LHCN-M2 (cell line): ENCODE measurements at regions not wholly inside any gene's neighbourhood (a gene's known extent, or its start where the extent isn't known, plus 50 kb on each side); places are given as distances from the start of the nearest gene placed in this dataset.
"Not testable (repeated sequence)": the region's sequence is repeated elsewhere in the genome, so short reads cannot be mapped to it uniquely, and the experiment has no call there.

Experiments used
- DNase-seq: peaks from one replicate; pipeline ENCODE4 v3.0.0-alpha.2; 2012; ENCODE audit warnings: low read depth

GRCh38 chr14:43087666-43088065 is 1419.4 kb downstream of the FSCB start:
- DNase-seq, result no peak

- no peak for DNase-seq
Observed at GRCh38 chr14:43085819-43086218, 1421.3 kb downstream of the FSCB start.

- not testable (repeated sequence) for DNase-seq
Observed at GRCh38 chr14:43067372-43067771, 1439.7 kb downstream of the FSCB start.

- no peak for DNase-seq
Observed at GRCh38 chr14:43056106-43056505, 1449.4 kb downstream of the LRFN5 start.

- no peak for DNase-seq
Observed at GRCh38 chr14:43052897-43053296, 1446.2 kb downstream of the LRFN5 start.

GRCh38 chr14:43043850-43044249 is 1437.2 kb downstream of the LRFN5 start:
- no peak for DNase-seq

- DNase-seq, result no peak
Observed at GRCh38 chr14:43042408-43042807, 1435.7 kb downstream of the LRFN5 start.

DNA sequence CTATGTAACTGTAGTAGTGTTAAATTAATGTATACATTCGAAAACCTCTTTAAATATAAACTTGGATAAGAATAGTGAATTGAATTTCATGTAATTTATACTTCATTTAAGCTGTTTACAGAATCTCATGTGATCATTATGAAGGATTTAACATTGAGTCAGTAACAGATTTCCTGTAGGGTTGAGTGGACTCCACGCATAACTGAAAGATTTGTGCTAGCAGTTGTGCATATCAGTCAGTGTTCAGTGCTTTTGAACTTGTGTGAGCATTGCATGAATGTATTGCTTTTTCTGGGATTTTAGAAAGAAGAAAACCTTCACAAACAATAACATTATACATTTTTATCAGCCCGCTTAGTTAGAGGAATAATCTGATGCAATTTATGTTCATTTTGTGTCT is 1435.3 kb downstream of the LRFN5 start:
- no peak for DNase-seq

GRCh38 chr14:43041207-43041606 is 1434.5 kb downstream of the LRFN5 start:
- no peak for DNase-seq

DNA sequence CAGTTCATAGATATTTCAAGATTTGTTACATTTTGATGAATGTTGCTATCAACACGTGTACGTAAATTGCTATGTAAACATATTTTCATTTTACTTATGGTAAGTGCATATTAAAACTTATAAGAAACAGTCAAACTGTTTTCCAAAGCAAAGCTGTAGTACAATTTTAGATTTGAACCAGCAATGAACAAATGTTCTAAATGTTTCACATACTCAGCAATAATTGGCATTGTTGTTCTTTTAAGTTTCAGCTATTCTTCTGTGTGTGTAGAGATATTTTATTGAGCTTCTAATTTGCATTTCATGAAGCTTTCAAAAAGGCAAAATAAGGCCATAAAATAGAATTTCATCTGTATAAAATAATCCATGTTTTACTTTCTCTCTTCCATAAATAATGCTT is 1433.2 kb downstream of the LRFN5 start:
- no peak for DNase-seq

GRCh38 chr14:43031598-43031997 is 1424.9 kb downstream of the LRFN5 start:
- DNase-seq, result no peak

DNA sequence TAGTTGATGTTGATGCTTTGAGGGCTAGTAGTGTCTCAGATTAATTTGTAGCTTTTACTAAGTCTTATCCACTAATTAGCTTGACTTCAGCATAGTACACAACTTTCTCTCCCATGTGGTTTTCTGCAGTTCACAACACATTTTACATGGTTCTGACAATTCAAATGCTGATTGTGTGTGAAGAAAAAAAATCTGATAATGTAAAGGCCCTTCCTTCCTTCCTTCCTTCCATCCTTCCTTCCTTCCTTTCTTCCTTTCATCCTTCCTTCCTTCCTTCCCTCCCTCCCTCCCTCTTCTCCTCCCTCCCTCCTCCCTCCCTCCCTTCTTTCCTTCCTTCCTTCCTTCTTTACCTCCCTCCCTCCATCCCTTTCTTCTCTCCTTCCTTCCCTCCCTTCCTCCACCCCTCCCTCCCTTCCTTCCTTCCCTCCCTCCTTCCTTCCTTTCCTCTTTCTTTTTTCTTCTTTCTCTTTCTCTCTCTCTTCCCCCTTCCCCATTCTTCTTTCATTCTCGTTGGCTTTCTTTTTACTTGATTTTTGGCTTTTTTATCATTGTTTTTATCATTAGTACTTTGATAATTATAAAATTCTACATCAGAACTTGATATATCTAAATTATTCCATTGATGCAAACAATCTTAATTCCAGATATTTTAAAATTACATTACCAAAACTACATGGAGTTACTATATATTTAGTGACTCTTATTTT is 1415.6 kb downstream of the LRFN5 start:
- DNase-seq, result no peak

DNA sequence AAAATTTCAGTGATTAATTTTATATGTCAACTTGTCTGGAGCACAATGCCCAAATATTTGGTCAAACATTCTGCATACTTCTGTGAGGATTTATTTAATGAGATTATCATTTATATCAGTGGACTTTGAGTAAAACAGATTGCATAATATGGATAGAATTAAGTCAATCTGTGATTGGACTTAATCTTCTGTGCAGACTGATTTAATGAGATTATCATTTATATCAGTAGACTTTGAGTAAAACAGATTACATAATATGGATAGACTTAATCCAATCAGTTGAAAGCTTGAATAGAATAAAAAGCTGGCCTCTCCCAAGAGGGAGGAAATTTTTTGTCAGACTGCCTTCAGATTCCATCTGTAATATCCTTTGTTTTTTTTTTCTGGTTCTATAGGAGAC is 1413.2 kb downstream of the LRFN5 start:
- no peak for DNase-seq

- DNase-seq, result no peak
Observed at GRCh38 chr14:43014338-43014737, 1407.7 kb downstream of the LRFN5 start.

DNA sequence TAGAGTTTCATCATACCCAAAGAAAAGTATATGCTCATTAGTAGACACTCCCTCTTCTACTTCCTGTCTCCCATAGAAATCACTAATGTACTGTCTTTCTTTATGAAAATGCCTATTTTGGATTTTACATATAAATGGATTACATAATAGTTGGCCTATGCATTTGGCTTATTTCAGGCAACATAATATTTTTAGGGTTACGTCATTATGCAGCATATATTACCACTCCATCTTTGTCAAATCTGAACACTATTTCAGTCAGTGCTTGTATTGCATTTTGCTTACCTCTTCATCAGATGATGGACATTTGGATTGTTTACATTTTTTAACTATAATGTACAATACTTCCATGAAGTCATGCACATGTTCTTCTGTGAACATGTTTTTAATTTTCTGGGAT is 1406.1 kb downstream of the LRFN5 start:
- no peak for DNase-seq

DNA sequence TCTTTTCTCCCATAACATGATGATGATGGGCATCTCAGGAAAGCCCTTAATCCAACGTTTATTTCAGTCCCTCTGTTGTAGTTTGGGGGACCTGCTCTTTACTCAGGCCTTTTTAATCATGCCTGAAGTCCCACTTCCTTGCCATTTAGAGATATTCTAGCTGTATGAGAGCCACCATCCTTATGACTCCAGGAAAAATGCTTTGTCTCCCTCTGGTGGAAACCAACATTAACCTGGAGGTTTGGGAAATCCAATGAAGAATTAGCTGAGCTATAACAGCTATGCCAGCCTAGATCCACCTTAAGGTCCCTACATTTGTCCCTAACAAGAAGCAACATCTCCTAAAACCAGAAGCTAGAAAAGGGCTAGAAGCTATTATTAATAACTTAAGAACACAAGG is 1399.1 kb downstream of the LRFN5 start:
- DNase-seq, result no peak

DNA sequence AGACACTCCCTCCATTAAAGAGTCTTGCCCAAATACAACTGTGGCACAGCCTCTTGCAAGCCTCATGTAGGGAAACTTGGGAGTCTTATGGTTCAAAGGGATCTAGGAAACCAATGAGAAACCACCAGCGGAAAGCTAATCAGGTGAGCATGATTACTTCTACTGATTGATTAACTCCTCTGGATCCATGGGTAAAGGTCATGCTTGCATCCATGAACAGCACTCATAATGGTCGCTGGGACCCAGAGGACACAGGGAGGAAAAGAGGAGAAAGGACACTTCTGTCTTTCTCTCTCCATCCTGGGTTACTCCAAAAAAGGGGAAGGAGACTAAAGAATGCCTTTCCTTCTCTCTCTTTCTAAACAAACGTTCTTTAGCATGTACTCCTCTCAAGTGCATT is 1397.2 kb downstream of the LRFN5 start:
- no peak for DNase-seq

- no peak for DNase-seq
Observed at GRCh38 chr14:43001731-43002130, 1395.1 kb downstream of the LRFN5 start.

GRCh38 chr14:42994051-42994736 is 1387.5 kb downstream of the LRFN5 start:
- DNase-seq, result no peak

- DNase-seq, result no peak
Observed at GRCh38 chr14:42992930-42993329, 1386.3 kb downstream of the LRFN5 start.

- no peak for DNase-seq
Observed at GRCh38 chr14:42980419-42980818, 1373.7 kb downstream of the LRFN5 start.

- DNase-seq, result not testable (repeated sequence)
Observed at GRCh38 chr14:42973171-42973570, 1366.5 kb downstream of the LRFN5 start.

DNA sequence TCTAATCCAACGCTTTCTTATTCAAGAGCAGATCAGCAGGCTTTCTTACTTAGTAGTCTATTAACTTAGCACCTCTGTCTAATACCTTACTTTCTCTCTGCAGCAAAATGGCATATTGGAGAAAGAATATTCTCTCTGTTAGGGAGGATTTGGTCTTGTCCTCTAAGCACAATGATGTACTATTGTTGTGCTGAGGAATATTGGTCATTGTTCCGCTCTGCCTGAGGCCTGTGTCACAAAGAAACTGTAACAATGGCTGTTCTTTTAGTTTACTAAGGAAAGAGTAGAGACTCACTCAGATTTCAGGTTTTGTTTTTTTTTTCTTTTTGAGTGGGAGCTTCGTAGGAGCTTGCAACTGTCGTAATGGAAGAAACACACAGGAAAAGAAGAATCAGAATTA is 1358.8 kb downstream of the LRFN5 start:
- DNase-seq, result no peak
